ENCODE measurements at regions not wholly inside any gene's neighbourhood (a gene's known extent, or its start where the extent isn't known, plus 50 kb on each side); places are given as distances from the start of the nearest gene placed in this dataset.

- intact Hi-C loops (cut with micrococcal nuclease), result no loop called here
- H3K9me3 Mint-ChIP-seq, result no peaks in the 10 kb centered on the region
- no peaks in the 10 kb centered on the region for H3K27me3 Mint-ChIP-seq
- no peak overlapping the region for H3K4me3 Mint-ChIP-seq
- DNase-seq, result no peak
- H3K27ac Mint-ChIP-seq, result no peak overlapping the region
- no peaks in the 10 kb centered on the region for H3K36me3 Mint-ChIP-seq (ENCODE audit: low read depth)
- H3K4me1 Mint-ChIP-seq, result peaks cover 49% of the 10 kb centered on the region
Measured at GRCh38 chr1:116322752-116323405, 50.2 kb upstream of the ATP1A1 start.

All from activated CD4-positive, alpha-beta T cell treated with anti-CD3 and anti-CD28 coated beads, Interleukin-2, amount 10 ng/mL, durations not matched to agents 24 days and 14 days (primary cell).